ENCODE measurements at regions not wholly inside any gene's neighbourhood (a gene's known extent, or its start where the extent isn't known, plus 50 kb on each side); places are given as distances from the start of the nearest gene placed in this dataset.

- Histone ChIP-seq H3K4me1 (no peaks in the 10 kb centered on the region), H3K9me3 (no peaks in the 10 kb centered on the region), H3K36me3 (no peaks in the 10 kb centered on the region), H3K4me3 (no peak overlapping the region), H3K27ac (no peak overlapping the region), H3K27me3 (replicated peaks in 1 of 7) (no peaks in the 10 kb centered on the region)
- no peak for DNase-seq
- TF ChIP-seq CTCF (IDR thresholded peaks at IDR 0.05 in 8 of 11, conservative IDR thresholded peaks at IDR 0.05 in 3 of 11) (no peak), POLR2A (IDR thresholded peaks at IDR 0.05) (no peak), POLR2AphosphoS5 (IDR thresholded peaks at IDR 0.05) (no peak)
- WGBS, 5 donors = 78 to 90% (median 88%) methylated on average over 8 of the region's 8 CpGs
- intact Hi-C loops (cut with DNase I; ENCODE audit: low total_unique reads) = no loop called here
Observed at GRCh38 chr9:88681434-88681833, 146.5 kb downstream of the NXNL2 start.

DNA sequence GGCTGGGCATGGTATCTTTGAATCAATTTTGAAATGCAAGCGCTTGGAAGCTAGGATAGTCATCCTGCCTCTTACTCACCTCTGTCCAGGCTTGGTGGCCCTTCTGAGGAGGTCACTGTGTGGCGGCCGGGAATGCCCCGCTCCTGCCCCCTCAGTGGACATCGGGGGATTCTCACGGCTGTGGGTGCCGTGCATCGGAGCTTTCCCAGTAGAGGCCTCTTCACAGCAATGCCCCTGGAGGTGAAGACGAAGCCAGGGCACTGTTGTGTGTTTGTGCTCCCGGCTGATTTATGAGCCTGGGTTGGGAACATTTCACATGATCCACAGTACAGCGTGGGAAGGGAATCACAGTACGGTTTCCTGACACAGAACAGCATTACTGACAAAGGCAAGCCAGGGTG is 147.5 kb downstream of the NXNL2 start:
- WGBS, 5 donors = 78 to 85% (median 79%) methylated on average over 9 to 12 of the region's 12 CpGs
- H3K27ac ChIP-seq = no peak overlapping the region
- intact Hi-C loops (cut with DNase I; ENCODE audit: low total_unique reads) = no loop called here
- TF ChIP-seq POLR2AphosphoS5 (IDR thresholded peaks at IDR 0.05) (no peak), POLR2A (IDR thresholded peaks at IDR 0.05) (no peak), CTCF (IDR thresholded peaks at IDR 0.05 in 8 of 11, conservative IDR thresholded peaks at IDR 0.05 in 3 of 11) (no peak)
- no peaks in the 10 kb centered on the region for H3K9me3 ChIP-seq
- H3K4me1 ChIP-seq = no peaks in the 10 kb centered on the region
- H3K4me3 ChIP-seq = no peak overlapping the region
- H3K27me3 ChIP-seq (replicated peaks in 1 of 7) = no peaks in the 10 kb centered on the region
- no peak for DNase-seq
- H3K36me3 ChIP-seq = no peaks in the 10 kb centered on the region

- no peak for TF ChIP-seq CTCF (IDR thresholded peaks at IDR 0.05 in 8 of 11, conservative IDR thresholded peaks at IDR 0.05 in 3 of 11)
- Histone ChIP-seq H3K4me1 (no peaks in the 10 kb centered on the region), H3K4me3 (no peak overlapping the region), H3K9me3 (no peaks in the 10 kb centered on the region), H3K27ac (no peak overlapping the region), H3K27me3 (replicated peaks in 1 of 7) (no peaks in the 10 kb centered on the region), H3K36me3 (no peaks in the 10 kb centered on the region)
- intact Hi-C loops (cut with DNase I; ENCODE audit: low total_unique reads) = no loop called here
- DNase-seq = no peak
- 76 to 90% (median 83%) methylated on average over 8 of the region's 8 CpGs for WGBS, 5 donors
Observed at GRCh38 chr9:88684046-88684445, 149.1 kb downstream of the NXNL2 start.

- no peaks in the 10 kb centered on the region for H3K36me3 ChIP-seq
- no peak for TF ChIP-seq POLR2AphosphoS5 (IDR thresholded peaks at IDR 0.05)
- no peak for TF ChIP-seq POLR2A (IDR thresholded peaks at IDR 0.05)
- 67 to 94% (median 84%) methylated on average over 10 of the region's 10 CpGs for WGBS, 5 donors
- no peak overlapping the region for H3K4me3 ChIP-seq
- DNase-seq = no peak
- H3K27ac ChIP-seq = no peak overlapping the region
- H3K9me3 ChIP-seq = no peaks in the 10 kb centered on the region
- H3K4me1 ChIP-seq = no peaks in the 10 kb centered on the region
- no peaks in the 10 kb centered on the region for H3K27me3 ChIP-seq (replicated peaks in 1 of 7)
- intact Hi-C loops (cut with DNase I; ENCODE audit: low total_unique reads) = no loop called here
Observed at GRCh38 chr9:88684845-88685244, 149.9 kb downstream of the NXNL2 start.

DNA sequence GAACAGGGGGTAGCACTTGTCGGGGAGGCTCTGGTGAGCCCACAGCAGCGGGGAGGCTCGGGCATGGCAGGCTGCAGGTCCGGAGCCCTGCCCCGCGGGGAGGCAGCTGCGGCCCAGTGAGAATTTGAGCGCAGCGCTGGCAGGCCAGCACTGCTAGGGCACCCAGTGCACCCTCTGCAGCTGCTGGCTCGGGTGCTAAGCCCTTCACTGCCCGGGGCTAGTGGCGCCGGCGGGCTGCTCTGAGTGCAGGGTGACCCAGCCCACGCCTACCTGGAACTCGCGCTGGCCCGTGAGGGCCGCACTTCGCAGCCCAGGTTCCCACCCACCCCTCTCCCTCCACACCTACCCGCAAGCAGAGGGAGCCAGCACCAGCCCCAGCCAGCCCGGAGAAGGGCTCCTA is 151.0 kb downstream of the NXNL2 start:
- intact Hi-C loops (cut with DNase I; ENCODE audit: low total_unique reads) = no loop called here
- WGBS, 5 donors = 88 to 95% (median 93%) methylated on average over 13 to 22 of the region's 22 CpGs
- no peaks in the 10 kb centered on the region for H3K36me3 ChIP-seq
- H3K4me3 ChIP-seq = no peak overlapping the region
- H3K4me1 ChIP-seq = no peaks in the 10 kb centered on the region
- H3K27me3 ChIP-seq (replicated peaks in 1 of 7) = no peaks in the 10 kb centered on the region
- DNase-seq = no peak
- H3K9me3 ChIP-seq = no peaks in the 10 kb centered on the region
- no peak overlapping the region for H3K27ac ChIP-seq
- TF ChIP-seq CTCF (IDR thresholded peaks at IDR 0.05 in 8 of 11, conservative IDR thresholded peaks at IDR 0.05 in 3 of 11) (no peak), POLR2A (IDR thresholded peaks at IDR 0.05) (no peak), POLR2AphosphoS5 (IDR thresholded peaks at IDR 0.05) (no peak)

All from spleen (tissue), 11 donors.